Renal cortical epithelial cell (primary cell): ENCODE measurements at regions not wholly inside any gene's neighbourhood (a gene's known extent, or its start where the extent isn't known, plus 50 kb on each side); places are given as distances from the start of the nearest gene placed in this dataset.
"Not testable (repeated sequence)": the region's sequence is repeated elsewhere in the genome, so short reads cannot be mapped to it uniquely, and the experiment has no call there.

Source experiments
- DNase-seq: peaks from one replicate; pipeline ENCODE4 v3.0.0-alpha.2; 2011; ENCODE audit warnings: low read depth

DNA sequence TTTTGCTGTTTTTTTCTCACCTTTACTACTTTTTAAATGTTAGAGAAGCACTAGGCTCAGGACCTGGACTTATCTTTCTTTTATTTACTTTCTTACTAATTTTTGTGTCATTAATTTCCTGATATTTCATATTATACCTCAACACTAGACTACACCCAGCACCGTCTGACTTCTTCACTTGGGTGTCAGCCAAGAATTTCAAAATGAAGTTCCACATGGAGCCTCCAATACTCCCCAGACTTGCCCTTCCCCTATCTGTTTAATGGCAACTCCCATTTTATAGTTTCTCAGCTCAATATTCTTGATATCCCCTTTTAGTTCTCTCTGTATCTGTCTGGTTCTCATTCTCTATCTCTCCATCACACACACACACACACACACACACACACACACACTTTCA, 139.3 kb downstream of the USP22 start:
- not testable (repeated sequence) for DNase-seq

DNA sequence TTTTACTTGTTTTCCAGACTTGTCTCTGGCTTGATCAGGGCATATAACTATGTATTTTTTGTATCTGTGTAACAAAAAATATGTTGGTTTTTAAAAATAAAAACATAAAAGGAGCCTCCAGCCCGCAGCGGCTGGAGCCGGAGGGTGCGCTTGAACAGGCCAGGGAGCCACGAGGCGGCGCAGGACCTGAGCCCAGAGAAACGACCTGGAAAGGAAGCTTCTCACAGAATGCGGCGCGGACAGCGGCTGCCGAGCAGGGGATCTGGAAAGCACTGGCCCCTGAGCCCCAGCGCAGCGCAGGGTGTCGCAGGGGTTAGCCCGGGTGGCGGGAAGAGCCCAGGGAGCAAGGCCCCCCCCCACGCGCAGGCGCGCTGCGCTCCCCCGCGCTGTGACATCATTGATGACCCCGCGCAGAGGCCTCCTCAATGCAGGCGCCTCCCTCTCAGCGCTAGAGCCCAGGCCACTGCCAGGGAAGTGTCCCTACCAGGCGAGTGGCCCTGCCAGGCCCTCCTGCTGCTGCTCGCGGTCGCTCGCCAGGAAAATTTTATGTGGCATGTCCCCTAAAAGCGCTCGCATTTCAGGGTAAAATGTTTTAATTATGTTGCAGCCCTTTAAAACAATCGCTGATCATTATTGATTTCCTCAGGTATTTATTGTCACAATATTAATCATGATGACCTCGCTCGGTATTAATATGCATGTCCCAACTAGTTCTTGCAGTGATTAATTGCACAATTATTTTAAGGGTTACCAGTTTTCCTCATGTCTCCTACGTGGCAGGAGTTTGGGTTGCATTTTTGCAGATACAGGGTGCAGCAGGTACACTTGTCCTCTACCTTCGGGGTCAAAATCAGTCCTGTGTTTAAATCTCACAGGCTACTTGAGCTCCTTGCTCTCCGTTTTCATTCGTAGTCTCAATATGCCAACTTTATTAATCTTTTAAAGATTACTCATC, 134.2 kb downstream of the USP22 start:
- peak; percentile 34 for DNase-seq

- DNase-seq = no peak
Measured at GRCh38 chr17:20914658-20915057, 128.2 kb downstream of the USP22 start.

DNA sequence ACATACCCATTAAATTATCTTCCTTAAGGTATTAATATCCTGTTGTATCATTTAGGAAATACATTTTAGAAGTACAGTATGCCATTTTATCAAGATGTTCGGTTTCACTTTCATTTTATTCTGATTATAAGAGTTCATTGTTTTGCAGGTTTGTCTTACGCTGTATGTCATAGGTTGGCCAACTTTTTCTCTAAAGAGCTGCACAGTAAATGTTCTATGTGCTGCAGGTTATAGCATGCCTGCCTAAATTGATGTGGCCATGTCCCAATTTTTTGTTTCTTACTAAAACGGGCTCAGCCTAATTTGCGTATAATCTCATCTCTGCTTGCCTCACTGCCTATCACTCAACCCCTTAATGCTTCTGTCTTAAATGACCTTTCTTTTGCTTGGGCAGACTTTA, 126.4 kb downstream of the USP22 start:
- no peak for DNase-seq

- DNase-seq = not testable (repeated sequence)
Measured at GRCh38 chr17:20917610-20918306, 125.1 kb downstream of the USP22 start.

DNA sequence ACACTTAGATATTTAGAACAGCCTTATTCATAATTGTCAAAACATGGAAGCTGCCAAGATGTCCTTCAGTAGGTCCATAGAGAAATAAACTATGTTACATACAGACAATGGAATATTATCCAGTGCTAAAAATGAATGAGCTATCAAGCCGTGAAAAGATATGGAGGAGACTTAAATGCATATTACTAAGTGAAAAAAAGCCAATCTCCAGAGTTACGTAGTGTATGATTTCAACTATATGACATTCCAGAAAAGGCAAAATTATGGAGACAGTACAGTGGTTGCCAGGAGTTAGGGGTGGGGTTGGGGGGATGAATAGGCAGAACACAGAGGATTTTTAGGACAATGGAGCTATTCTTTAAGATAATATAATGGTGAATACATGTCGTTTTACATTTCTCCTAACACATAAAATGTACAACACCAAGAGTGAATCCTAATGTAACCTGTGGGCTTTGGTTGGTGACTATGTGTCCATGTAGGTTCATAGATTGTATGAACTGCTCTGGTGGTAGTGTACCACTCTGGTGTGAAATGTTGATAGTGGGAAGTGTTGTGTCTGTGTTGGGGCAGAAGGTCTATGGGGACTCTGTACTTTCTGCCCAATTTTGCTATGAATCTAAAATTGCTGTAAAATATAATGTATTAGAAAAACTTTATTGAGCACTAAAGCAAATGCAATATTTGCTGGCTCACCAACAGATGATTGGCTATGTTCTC, 122.6 kb downstream of the USP22 start:
- no peak for DNase-seq

DNA sequence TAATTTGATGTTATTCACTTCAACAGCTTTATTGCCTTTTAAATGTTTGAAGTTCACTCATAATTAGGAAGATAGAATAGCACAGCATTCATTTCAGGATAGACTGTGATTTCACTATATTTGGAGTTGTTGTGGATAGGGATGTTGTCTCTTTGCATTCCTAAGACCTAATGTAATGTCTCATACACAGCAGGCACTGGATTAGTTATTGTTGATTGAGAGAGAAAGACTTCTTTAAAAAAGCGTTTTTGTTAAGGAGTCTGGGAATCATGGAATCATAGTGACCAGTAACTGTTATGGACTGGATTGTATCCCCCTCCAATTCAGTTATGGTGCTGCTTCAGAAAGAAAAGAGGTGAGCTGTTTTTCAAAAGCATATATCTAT, 122.0 kb downstream of the USP22 start:
- peak; percentile 15 for DNase-seq

- DNase-seq = peak; percentile 4
Measured at GRCh38 chr17:20922128-20922670, 120.6 kb downstream of the USP22 start.

DNA sequence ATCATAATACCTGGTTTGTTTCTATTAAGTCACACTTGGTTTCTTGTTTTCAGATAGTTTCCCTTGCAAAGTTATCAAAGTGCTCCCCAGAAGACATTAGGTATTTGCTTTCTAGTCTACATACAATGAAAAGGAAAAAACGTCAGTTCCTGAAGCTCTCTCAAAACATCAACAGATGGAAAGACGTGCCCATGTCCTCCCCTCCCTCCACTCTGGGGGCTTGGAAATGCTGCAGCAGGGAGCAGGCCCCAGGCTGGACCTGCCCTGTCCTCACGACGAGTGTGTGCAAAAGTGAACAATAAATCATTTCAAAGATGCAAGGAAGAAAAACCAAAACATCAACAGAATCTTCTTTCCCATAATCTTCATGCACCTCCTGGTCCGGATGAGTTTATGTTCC, 118.5 kb downstream of the USP22 start:
- no peak for DNase-seq

- DNase-seq = no peak
Measured at GRCh38 chr17:20925091-20925490, 117.7 kb downstream of the USP22 start.

DNA sequence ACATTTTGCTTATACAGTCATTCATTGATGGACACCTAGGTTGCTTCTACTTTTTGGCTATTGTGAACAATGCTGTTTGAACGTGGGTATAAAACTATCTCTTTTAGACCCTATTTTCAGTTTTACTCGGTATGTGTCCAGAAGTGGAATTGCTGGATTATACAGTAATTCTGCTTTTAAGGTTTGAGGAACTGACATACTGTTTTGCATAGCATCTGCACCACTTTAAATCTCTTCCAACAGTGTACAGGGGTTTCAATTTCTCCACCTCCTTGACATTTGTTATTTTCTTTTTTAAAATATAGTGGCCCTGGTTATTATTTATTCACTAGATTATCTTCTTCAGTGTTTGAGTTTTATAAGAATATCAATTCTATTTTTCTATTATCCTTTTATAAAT, 116.9 kb downstream of the USP22 start:
- DNase-seq = no peak

- no peak for DNase-seq
Measured at GRCh38 chr17:20926532-20926931, 116.3 kb downstream of the USP22 start.

DNA sequence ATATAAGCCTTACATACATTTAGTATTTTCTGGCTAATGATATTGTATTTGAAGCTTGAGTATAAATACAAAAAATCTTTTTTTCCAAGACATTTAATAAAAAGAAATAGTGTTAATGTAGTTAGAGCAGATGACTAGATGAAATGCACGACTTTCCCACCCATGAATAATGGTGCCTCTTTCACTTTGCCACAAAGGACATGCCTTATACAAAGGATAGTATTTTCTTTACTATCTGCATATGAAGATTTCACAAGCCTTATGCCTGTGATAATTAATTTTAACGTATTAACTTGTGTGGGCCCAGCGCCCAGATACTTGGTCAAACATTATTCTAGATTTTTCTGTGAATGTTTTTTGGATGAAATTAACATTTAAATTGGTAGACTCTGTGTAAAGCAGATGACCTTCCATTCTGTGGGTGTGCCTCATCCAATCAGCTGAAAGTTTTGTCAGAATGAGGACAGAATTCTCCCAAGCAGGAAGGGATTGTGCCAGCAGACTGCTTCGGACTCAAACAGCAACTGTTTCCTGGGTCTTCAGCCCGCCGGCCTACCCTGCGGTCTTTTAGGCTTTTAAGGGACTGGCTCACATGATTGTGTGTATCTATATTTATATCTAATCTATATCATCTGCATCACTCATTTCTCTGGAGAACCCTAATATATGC, 115.4 kb downstream of the USP22 start:
- no peak for DNase-seq

DNA sequence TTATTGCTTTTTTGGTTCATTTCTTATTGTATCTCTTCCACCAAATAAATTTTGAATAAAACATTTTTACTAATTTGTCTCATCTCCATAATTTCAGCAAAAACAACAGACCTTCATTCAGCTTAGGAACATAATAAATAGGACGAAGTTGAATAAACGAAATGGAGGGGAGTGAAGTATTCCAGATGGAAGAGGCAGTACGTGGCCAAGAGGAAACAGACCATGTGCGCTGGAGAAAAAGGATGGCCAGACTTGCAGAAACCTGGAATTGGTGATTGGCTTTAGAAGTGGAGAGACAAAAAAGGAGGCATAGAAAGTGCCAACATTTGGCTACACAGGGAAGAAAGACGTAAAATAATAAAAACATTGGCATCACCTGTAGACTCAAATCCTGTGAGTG, 113.5 kb downstream of the USP22 start:
- no peak for DNase-seq

DNA sequence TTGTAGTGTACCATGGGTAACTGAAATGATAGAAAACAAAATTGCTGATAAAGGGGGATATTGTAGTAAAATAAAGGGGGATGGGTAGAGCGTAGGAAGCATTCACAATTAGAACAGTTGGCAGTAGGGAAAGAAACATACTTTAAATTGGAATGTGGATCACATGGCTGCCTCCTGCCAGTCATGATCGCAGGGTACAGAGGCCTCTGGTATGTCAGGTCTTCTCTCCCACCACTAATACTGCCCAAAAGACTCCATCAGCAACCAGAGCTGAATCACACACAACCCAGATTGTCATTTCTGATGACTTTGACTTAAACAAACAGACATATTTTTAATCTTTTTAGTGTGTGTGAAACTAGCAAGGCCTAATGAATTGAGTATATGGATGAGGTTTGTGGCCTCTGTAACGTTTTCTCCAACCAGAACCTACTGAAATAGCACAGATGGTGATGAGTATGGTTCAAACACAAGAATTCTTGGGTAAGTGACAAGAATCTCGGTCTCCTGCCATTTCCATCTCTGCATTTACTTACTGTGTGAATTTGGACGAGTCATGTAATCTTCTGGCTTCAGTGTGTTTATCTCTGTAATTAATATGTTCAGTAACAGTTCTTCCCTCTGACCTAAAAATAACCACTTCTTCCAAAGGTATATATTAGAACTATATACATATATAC, 112.6 kb downstream of the USP22 start:
- no peak for DNase-seq

- DNase-seq = not testable (repeated sequence)
Measured at GRCh38 chr17:20933040-20933439, 109.8 kb downstream of the USP22 start.

- DNase-seq = no peak
Measured at GRCh38 chr17:20934288-20934687, 108.5 kb downstream of the USP22 start.

DNA sequence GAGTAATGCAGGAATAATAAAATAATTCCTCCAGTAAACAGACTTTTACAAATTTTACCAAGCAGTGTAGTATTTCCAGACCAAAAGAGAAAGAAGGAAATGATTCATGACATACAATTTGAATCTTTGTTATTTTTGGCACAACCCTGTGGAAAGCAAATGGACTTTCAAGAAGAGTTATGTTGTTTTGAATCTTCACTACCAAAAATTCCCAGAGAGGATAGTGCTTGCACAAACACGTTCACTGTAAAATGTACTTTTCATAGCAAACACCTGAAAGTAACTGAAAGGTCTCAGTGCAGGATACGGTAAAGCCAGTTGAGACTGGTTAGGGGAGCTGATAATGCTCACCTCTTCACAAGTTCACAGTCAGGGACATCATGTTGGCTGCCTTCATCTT, 107.1 kb downstream of the USP22 start:
- DNase-seq = peak; percentile 55

DNA sequence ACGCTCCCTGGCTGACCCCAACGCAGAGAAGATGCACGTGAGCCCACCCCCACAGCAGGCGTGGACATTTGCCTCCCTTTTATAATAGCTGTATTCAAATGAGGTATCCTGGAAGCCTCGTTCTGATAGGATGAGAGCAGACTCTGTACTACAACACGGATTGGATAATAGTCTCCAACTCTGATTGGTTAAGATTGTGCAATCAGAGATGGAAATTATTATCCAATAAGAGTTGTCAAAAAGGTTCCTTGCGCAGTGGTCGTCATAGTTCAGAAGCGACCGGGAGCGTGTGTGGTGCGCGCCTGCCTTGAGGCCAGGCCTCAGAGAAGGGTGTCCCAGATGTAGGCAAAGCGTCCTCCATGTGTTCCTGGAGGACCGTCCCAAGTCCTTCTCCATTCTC, 104.6 kb downstream of the USP22 start:
- DNase-seq = no peak

- DNase-seq = no peak
Measured at GRCh38 chr17:20938988-20939615, 103.7 kb downstream of the USP22 start.

- DNase-seq = no peak
Measured at GRCh38 chr17:20941872-20942271, 100.9 kb downstream of the USP22 start.
